ENCODE measurements at regions not wholly inside any gene's neighbourhood (a gene's known extent, or its start where the extent isn't known, plus 50 kb on each side); places are given as distances from the start of the nearest gene placed in this dataset.

GRCh38 chr1:221093903-221094791, 214.9 kb downstream of the HLX start:
- H2AFZ ChIP-seq (ENCODE audit: low read length) = no peak overlapping the region
- H4K20me1 ChIP-seq (ENCODE audit: insufficient read depth, low read length) = no peaks in the 10 kb centered on the region
- DNase-seq (ENCODE audit: low spot score) = no peak
- H3K4me3 ChIP-seq (ENCODE audit: low read depth, low read length, poor library complexity, severe bottlenecking) = no peak overlapping the region
- ChIA-PET POLR2A (interaction anchor here (1.0 kb wide), 1 partner anchor 253 kb away, joined by 5 read pairs; no protein-coding TSS in a partner anchor), CTCF (ENCODE audit: unreplicated experiment) (no interaction called here)
- no peak overlapping the region for H3K4me2 ChIP-seq (ENCODE audit: low read length)
- TF ChIP-seq CTCF (conservative IDR thresholded peaks at IDR 0.05; ENCODE audit: low read length) (no peak), EZH2phosphoT487 (IDR thresholded peaks at IDR 0.05; ENCODE audit: borderline replicate concordance, low read depth, low read length) (no peak)
- intact Hi-C loops (cut with micrococcal nuclease; ENCODE audit: unreplicated experiment) = no loop called here
- no peak overlapping the region for H3K27ac ChIP-seq (ENCODE audit: low read depth, low read length, poor library complexity, severe bottlenecking)
- H3K36me3 ChIP-seq (ENCODE audit: insufficient read depth, low read length) = no peaks in the 10 kb centered on the region
- no peaks in the 10 kb centered on the region for H3K79me2 ChIP-seq (ENCODE audit: insufficient read depth, low read depth, low read length)
- no peaks in the 10 kb centered on the region for H3K9me3 ChIP-seq (ENCODE audit: low read length)
- H3K9me2 ChIP-seq (ENCODE audit: insufficient read depth, low read length) = no peaks in the 10 kb centered on the region
- H3K4me1 ChIP-seq (ENCODE audit: insufficient read depth, low read length, poor library complexity, severe bottlenecking) = no peaks in the 10 kb centered on the region
- no TSS peak for BruUV-seq (replicated peaks)

- Histone ChIP-seq H3K4me3 (ENCODE audit: low read depth, low read length, poor library complexity, severe bottlenecking) (no peak overlapping the region), H3K9me2 (ENCODE audit: insufficient read depth, low read length) (no peaks in the 10 kb centered on the region), H3K4me1 (ENCODE audit: insufficient read depth, low read length, poor library complexity, severe bottlenecking) (no peaks in the 10 kb centered on the region), H3K27ac (ENCODE audit: low read depth, low read length, poor library complexity, severe bottlenecking) (no peak overlapping the region), H3K4me2 (ENCODE audit: low read length) (no peak overlapping the region), H3K79me2 (ENCODE audit: insufficient read depth, low read depth, low read length) (no peaks in the 10 kb centered on the region), H3K36me3 (ENCODE audit: insufficient read depth, low read length) (no peaks in the 10 kb centered on the region), H2AFZ (ENCODE audit: low read length) (no peak overlapping the region), H3K9me3 (ENCODE audit: low read length) (no peaks in the 10 kb centered on the region), H4K20me1 (ENCODE audit: insufficient read depth, low read length) (no peaks in the 10 kb centered on the region)
- TF ChIP-seq EZH2phosphoT487 (IDR thresholded peaks at IDR 0.05; ENCODE audit: borderline replicate concordance, low read depth, low read length) (no peak), CTCF (conservative IDR thresholded peaks at IDR 0.05; ENCODE audit: low read length) (no peak)
- POLR2A ChIA-PET = no interaction called here
- no peak for DNase-seq (ENCODE audit: low spot score)
- CTCF ChIA-PET (ENCODE audit: unreplicated experiment) = no interaction called here
- intact Hi-C loops (cut with micrococcal nuclease; ENCODE audit: unreplicated experiment) = no loop called here
- BruUV-seq (replicated peaks) = no TSS peak
Measured at GRCh38 chr1:221097479-221098281, 218.4 kb downstream of the HLX start.
